ENCODE measurements at regions not wholly inside any gene's neighbourhood (a gene's known extent, or its start where the extent isn't known, plus 50 kb on each side); places are given as distances from the start of the nearest gene placed in this dataset.

DNA sequence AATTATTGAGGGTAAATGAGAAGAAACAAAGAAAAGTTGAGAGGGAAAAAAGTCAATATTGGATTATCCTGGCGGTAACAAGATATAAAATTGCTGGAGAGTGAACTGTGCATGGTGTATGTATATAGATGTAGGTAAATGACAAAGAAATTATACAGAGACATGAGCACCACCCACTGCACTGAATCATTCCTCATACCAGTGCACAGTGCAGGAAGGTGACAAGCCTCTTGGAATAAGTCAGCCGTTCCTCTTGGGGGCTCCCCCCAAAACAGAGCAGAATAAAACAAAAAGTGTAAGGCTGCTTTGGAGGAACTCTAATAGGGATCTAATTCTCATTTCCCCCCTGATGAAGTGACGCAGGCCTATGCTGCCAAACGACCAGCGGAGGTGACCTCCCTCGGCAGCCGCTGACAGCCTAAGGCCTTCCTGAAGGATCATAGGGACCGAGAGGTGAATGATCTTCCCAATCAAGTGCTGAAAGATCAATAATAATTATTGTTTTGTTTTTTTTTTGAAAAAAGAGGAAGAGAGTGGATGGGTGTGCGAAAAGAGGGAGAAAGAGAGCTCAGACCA lies 245.0 kb downstream of the PSAT1 start:
- TF ChIP-seq, protein P1, sequence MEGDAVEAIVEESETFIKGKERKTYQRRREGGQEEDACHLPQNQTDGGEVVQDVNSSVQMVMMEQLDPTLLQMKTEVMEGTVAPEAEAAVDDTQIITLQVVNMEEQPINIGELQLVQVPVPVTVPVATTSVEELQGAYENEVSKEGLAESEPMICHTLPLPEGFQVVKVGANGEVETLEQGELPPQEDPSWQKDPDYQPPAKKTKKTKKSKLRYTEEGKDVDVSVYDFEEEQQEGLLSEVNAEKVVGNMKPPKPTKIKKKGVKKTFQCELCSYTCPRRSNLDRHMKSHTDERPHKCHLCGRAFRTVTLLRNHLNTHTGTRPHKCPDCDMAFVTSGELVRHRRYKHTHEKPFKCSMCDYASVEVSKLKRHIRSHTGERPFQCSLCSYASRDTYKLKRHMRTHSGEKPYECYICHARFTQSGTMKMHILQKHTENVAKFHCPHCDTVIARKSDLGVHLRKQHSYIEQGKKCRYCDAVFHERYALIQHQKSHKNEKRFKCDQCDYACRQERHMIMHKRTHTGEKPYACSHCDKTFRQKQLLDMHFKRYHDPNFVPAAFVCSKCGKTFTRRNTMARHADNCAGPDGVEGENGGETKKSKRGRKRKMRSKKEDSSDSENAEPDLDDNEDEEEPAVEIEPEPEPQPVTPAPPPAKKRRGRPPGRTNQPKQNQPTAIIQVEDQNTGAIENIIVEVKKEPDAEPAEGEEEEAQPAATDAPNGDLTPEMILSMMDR (IDR thresholded peaks at IDR 0.05; ENCODE audit: borderline replicate concordance, control extremely low read depth, extremely low read depth, insufficient read depth, missing control alignments): no peak
- DNase-seq (ENCODE audit: low spot score): no peak
- in situ Hi-C loops (cut with MboI; ENCODE audit: low sequenced_read_pairs, unreplicated experiment): no loop called here

GRCh38 chr9:78542491-78543181 lies 245.7 kb downstream of the PSAT1 start:
- in situ Hi-C loops (cut with MboI; ENCODE audit: low sequenced_read_pairs, unreplicated experiment): no loop called here
- DNase-seq (ENCODE audit: low spot score): no peak
- TF ChIP-seq, protein P1 (IDR thresholded peaks at IDR 0.05; ENCODE audit: borderline replicate concordance, control extremely low read depth, extremely low read depth, insufficient read depth, missing control alignments): no peak

DNA sequence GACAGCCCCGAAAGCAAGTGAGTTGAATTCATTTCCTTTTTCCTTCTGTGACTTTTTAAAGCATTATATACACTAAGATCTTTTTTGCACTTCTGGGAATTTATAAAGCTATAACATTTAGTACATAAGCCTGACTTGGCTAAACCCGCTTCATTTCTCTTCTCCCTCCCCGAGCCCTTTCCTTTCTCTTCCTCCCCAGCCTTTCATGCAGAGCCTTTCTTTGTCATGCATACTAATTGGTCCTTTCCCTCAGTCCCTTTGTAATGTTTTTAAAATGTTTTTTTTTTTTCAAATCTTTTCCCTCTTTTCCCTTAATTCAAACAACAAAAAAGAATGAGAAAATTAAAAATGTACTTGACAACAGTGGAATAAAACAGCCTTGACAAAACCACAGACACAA lies 246.4 kb downstream of the PSAT1 start:
- no peak for DNase-seq (ENCODE audit: low spot score)
- TF ChIP-seq, protein P1 (IDR thresholded peaks at IDR 0.05; ENCODE audit: borderline replicate concordance, control extremely low read depth, extremely low read depth, insufficient read depth, missing control alignments): no peak
- in situ Hi-C loops (cut with MboI; ENCODE audit: low sequenced_read_pairs, unreplicated experiment): no loop called here

DNA sequence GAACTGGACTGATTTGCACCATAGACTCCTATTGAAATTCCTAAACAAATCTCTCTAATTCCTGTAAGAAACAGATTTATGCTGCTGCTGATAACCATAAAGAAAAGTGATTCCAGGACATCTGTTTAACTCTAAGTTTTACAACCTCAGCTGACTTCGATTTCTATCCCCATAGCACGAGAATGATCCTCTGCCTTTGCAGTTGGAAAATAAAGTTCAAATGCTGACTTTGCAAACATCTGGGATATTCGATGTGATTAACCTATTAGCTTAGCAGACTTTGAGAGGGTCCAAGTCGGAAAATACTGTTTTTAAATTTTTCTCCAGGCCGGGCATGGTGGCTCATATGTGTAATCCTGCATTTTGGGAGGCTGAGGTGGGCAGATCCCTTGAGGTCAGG lies 247.3 kb downstream of the PSAT1 start:
- DNase-seq (ENCODE audit: low spot score): no peak
- TF ChIP-seq, protein P1 (IDR thresholded peaks at IDR 0.05; ENCODE audit: borderline replicate concordance, control extremely low read depth, extremely low read depth, insufficient read depth, missing control alignments): no peak
- in situ Hi-C loops (cut with MboI; ENCODE audit: low sequenced_read_pairs, unreplicated experiment): no loop called here

- DNase-seq (ENCODE audit: low spot score): no peak
- TF ChIP-seq, protein P1 (IDR thresholded peaks at IDR 0.05; ENCODE audit: borderline replicate concordance, control extremely low read depth, extremely low read depth, insufficient read depth, missing control alignments): no peak
- in situ Hi-C loops (cut with MboI; ENCODE audit: low sequenced_read_pairs, unreplicated experiment): no loop called here
Measured at GRCh38 chr9:78547831-78548230, 250.9 kb downstream of the PSAT1 start.

DNA sequence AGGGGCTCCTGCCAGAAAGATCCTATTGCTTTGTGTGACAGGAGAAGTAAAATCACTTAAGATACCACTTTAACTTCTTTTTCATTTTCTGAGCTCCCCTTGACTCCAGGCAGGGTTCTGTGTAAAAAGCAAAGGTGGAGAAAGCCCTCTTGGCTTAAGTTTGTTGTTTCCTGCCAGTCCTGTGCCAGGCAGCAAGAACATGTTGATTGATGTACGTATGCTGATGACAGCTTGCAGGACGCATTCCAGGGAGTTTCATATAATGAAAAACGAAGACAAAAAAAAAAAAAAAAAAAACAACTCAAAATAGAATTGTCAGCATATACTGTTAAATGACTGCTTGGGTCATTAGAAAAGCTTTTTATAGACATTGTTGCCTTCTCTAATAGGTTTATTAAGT lies 251.7 kb downstream of the PSAT1 start:
- in situ Hi-C loops (cut with MboI; ENCODE audit: low sequenced_read_pairs, unreplicated experiment): no loop called here
- TF ChIP-seq, protein P1 (IDR thresholded peaks at IDR 0.05; ENCODE audit: borderline replicate concordance, control extremely low read depth, extremely low read depth, insufficient read depth, missing control alignments): no peak

More for the DNA sequence above, 251.7 kb downstream of the PSAT1 start:
- no peak for DNase-seq (ENCODE audit: low spot score)
